ENCODE measurements at regions not wholly inside any gene's neighbourhood (a gene's known extent, or its start where the extent isn't known, plus 50 kb on each side); places are given as distances from the start of the nearest gene placed in this dataset.

GRCh38 chr18:41504316-41504715, 450.7 kb upstream of the PIK3C3 start:
- no peak for DNase-seq (ENCODE audit: low spot score in 2 of 2)
- no peaks in the 10 kb centered on the region for H3K27me3 ChIP-seq
- no peak overlapping the region for H3K27ac ChIP-seq
- H3K9me3 ChIP-seq = no peaks in the 10 kb centered on the region
- 70% methylated on average over 3 of the region's 3 CpGs for WGBS
- H3K4me1 ChIP-seq = no peaks in the 10 kb centered on the region
- TF ChIP-seq POLR2AphosphoS5 (IDR thresholded peaks at IDR 0.05) (no peak), EP300 (IDR thresholded peaks at IDR 0.05) (no peak), CTCF (IDR thresholded peaks at IDR 0.05) (no peak), POLR2A (IDR thresholded peaks at IDR 0.05) (no peak)
- H3K4me3 ChIP-seq = no peak overlapping the region
- no peaks in the 10 kb centered on the region for H3K36me3 ChIP-seq

- TF ChIP-seq POLR2A (IDR thresholded peaks at IDR 0.05) (no peak), CTCF (IDR thresholded peaks at IDR 0.05) (no peak), POLR2AphosphoS5 (IDR thresholded peaks at IDR 0.05) (no peak)
- whole genome bisulfite sequencing = 88% methylated on average over 3 of the region's 3 CpGs
These were observed 453.2 kb upstream of the PIK3C3 start for GRCh38 chr18:41501848-41502247.

GRCh38 chr18:41499345-41499744, 455.7 kb upstream of the PIK3C3 start:
- DNase-seq (ENCODE audit: low spot score in 2 of 2) = no peak
- H3K27me3 ChIP-seq = no peaks in the 10 kb centered on the region
- H3K9me3 ChIP-seq = no peaks in the 10 kb centered on the region
- no peaks in the 10 kb centered on the region for H3K36me3 ChIP-seq
- TF ChIP-seq POLR2A (IDR thresholded peaks at IDR 0.05) (no peak), POLR2AphosphoS5 (IDR thresholded peaks at IDR 0.05) (no peak), CTCF (IDR thresholded peaks at IDR 0.05) (no peak), EP300 (IDR thresholded peaks at IDR 0.05) (no peak)
- H3K27ac ChIP-seq = no peak overlapping the region
- H3K4me1 ChIP-seq = no peaks in the 10 kb centered on the region
- WGBS = 63% methylated on average over 1 of the region's 1 CpG
- H3K4me3 ChIP-seq = no peak overlapping the region

More at GRCh38 chr18:41501848-41502247, 453.2 kb upstream of the PIK3C3 start:
- no peaks in the 10 kb centered on the region for H3K36me3 ChIP-seq
- H3K27me3 ChIP-seq = no peaks in the 10 kb centered on the region
- no peaks in the 10 kb centered on the region for H3K4me1 ChIP-seq
- H3K9me3 ChIP-seq = no peaks in the 10 kb centered on the region
- H3K27ac ChIP-seq = no peak overlapping the region
- no peak for DNase-seq (ENCODE audit: low spot score in 2 of 2)
- H3K4me3 ChIP-seq = no peak overlapping the region

GRCh38 chr18:41490861-41491260, 464.2 kb upstream of the PIK3C3 start:
- Histone ChIP-seq H3K4me3 (no peak overlapping the region), H3K9me3 (no peaks in the 10 kb centered on the region), H3K4me1 (no peaks in the 10 kb centered on the region), H3K27ac (no peak overlapping the region), H3K27me3 (no peaks in the 10 kb centered on the region), H3K36me3 (no peaks in the 10 kb centered on the region)
- no peak for DNase-seq (ENCODE audit: low spot score in 2 of 2)
- TF ChIP-seq CTCF (IDR thresholded peaks at IDR 0.05) = no peak
- no peak for TF ChIP-seq EP300 (IDR thresholded peaks at IDR 0.05)
- TF ChIP-seq POLR2A (IDR thresholded peaks at IDR 0.05) = no peak
- TF ChIP-seq POLR2AphosphoS5 (IDR thresholded peaks at IDR 0.05) = no peak
- 85% methylated on average over 1 of the region's 1 CpG for WGBS

GRCh38 chr18:41486575-41486974, 468.5 kb upstream of the PIK3C3 start:
- DNase-seq (ENCODE audit: low spot score in 2 of 2) = no peak
- Histone ChIP-seq H3K4me3 (no peak overlapping the region), H3K27ac (no peak overlapping the region), H3K9me3 (no peaks in the 10 kb centered on the region), H3K27me3 (no peaks in the 10 kb centered on the region), H3K4me1 (no peaks in the 10 kb centered on the region), H3K36me3 (no peaks in the 10 kb centered on the region)
- TF ChIP-seq CTCF (IDR thresholded peaks at IDR 0.05) (no peak), EP300 (IDR thresholded peaks at IDR 0.05) (no peak), POLR2AphosphoS5 (IDR thresholded peaks at IDR 0.05) (no peak), POLR2A (IDR thresholded peaks at IDR 0.05) (no peak)
- 48% methylated on average over 1 of the region's 1 CpG for WGBS
